ENCODE measurements at regions not wholly inside any gene's neighbourhood (a gene's known extent, or its start where the extent isn't known, plus 50 kb on each side); places are given as distances from the start of the nearest gene placed in this dataset.

DNA sequence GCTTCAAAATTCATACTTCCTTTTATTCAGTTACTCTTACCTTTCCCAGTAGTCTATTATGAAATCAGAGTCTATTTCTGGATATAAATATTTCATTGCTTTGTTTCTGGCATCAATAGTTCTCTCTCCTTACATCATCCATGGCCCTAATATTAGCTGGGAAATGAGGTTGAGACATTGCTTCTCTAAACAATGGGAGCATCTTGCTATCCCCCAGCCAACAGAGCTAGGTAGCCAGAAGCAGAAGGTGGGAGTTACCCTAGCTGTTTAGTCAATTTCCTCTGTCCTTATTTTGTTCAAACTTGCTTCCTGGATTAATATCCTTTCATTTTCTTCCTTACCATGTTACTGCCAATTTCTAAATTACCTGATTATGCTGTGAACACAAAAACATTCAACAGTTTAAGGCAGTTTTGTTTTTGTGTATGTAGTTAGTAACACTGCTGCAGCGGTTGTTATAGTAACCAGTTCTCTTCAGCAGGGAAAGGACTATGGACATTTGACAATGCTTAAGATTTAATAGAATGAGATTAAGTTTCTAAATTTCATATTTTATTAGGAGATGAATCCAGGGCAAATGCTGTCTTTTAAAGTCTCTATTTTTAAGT is 160.5 kb upstream of the KCNJ3 start:
- TF ChIP-seq, protein P1, sequence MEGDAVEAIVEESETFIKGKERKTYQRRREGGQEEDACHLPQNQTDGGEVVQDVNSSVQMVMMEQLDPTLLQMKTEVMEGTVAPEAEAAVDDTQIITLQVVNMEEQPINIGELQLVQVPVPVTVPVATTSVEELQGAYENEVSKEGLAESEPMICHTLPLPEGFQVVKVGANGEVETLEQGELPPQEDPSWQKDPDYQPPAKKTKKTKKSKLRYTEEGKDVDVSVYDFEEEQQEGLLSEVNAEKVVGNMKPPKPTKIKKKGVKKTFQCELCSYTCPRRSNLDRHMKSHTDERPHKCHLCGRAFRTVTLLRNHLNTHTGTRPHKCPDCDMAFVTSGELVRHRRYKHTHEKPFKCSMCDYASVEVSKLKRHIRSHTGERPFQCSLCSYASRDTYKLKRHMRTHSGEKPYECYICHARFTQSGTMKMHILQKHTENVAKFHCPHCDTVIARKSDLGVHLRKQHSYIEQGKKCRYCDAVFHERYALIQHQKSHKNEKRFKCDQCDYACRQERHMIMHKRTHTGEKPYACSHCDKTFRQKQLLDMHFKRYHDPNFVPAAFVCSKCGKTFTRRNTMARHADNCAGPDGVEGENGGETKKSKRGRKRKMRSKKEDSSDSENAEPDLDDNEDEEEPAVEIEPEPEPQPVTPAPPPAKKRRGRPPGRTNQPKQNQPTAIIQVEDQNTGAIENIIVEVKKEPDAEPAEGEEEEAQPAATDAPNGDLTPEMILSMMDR (IDR thresholded peaks at IDR 0.05) = no peak
- TF ChIP-seq POLR2AphosphoS5 (IDR thresholded peaks at IDR 0.05) = no peak
